ENCODE measurements at regions not wholly inside any gene's neighbourhood (a gene's known extent, or its start where the extent isn't known, plus 50 kb on each side); places are given as distances from the start of the nearest gene placed in this dataset.
"Not testable (repeated sequence)": the region's sequence is repeated elsewhere in the genome, so short reads cannot be mapped to it uniquely, and the experiment has no call there.

- dilution Hi-C loops (cut with HindIII; ENCODE audit: low sequenced_read_pairs, unreplicated experiment); H4K5ac ChIP-seq (ENCODE audit: low read depth, low read length); intact Hi-C loops (cut with micrococcal nuclease); H3K9me3 ChIP-seq (ENCODE audit: control insufficient read depth, insufficient read depth, low read length); H2AK9ac ChIP-seq (replicated peaks; ENCODE audit: low read depth, low read length, poor library complexity); H4K8ac ChIP-seq (ENCODE audit: low read depth in 2 of 2, low read length in 2 of 2); H3K56ac ChIP-seq (ENCODE audit: extremely low read depth, insufficient read depth, low read length); H3K4ac ChIP-seq (ENCODE audit: low read depth, low read length); H2BK15ac ChIP-seq (ENCODE audit: low read depth, low read length); CTCF ChIA-PET; BruUV-seq (replicated peaks); H2BK5ac ChIP-seq (ENCODE audit: low read depth, low read length, poor library complexity, severe bottlenecking); H3K36me3 ChIP-seq (ENCODE audit: control insufficient read depth, insufficient read depth, low read length); ATAC-seq (ENCODE audit: low read depth); H2BK120ac ChIP-seq (ENCODE audit: low read depth, low read length); H3K18ac ChIP-seq (ENCODE audit: low read depth, low read length); H3K27me3 ChIP-seq (ENCODE audit: control insufficient read depth, insufficient read depth, low read length); H2AK5ac ChIP-seq (ENCODE audit: low read depth, low read length); H3K14ac ChIP-seq (replicated peaks; ENCODE audit: low read depth, low read length); H2BK20ac ChIP-seq (ENCODE audit: low read depth, low read length); H3K4me3 ChIP-seq (ENCODE audit: insufficient read depth, low read depth, low read length); DNase-seq; H3K9ac ChIP-seq (ENCODE audit: low read depth, low read length); H3K23ac ChIP-seq (ENCODE audit: low read depth, low read length); in situ Hi-C loops (cut with MboI; ENCODE audit: low sequenced_read_pairs); H4K91ac ChIP-seq (ENCODE audit: insufficient read depth, low read depth, low read length); H3K4me1 ChIP-seq (ENCODE audit: control insufficient read depth, insufficient read depth, low read length); POLR2A ChIA-PET (ENCODE audit: unreplicated experiment); H3K27ac ChIP-seq (ENCODE audit: insufficient read depth, low read length); H3K9me1 ChIP-seq (ENCODE audit: insufficient read depth, low read length); H2AFZ ChIP-seq (replicated peaks; ENCODE audit: low read length, poor library complexity); H3K4me2 ChIP-seq (ENCODE audit: low read depth, low read length): not testable (repeated sequence)
- WGBS, 2 experiments (ENCODE audit: extremely low coverage in 2 of 2, insufficient read length in 1 of 2) = no CpG with 5 or more reads among the region's 5 CpGs
- peaks cover 19% of the 10 kb centered on the region for H4K20me1 ChIP-seq (ENCODE audit: insufficient read depth, low read length)
- H3K79me1 ChIP-seq (ENCODE audit: low read depth in 1 of 2, low read length in 2 of 2) = peaks cover 4 to 27% of the 10 kb centered on the region in 2 experiments; a peak in 2 of 4 replicates
Observed at GRCh38 chr2:111373989-111374388, 253.3 kb downstream of the BCL2L11 start.

DNA sequence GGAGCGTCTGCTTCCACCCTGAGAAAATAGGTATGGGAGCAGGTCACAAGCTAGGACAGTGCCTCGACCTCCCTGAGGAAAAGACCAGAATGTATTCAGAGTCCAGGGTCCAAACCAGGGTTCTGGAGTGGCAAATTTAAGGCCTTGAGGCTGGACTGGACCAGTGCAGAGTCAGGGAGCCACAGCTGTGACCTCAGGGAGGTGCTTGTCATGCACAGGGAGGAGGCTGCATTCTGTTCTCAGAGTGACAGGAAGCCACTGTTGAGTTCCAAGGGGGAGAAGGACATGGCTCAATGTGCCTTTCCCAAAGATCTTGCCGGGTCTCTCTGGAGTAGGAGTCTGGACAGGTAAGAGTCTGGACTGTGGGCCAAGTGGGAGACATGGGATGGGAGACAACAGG lies 254.0 kb downstream of the BCL2L11 start:
- H2AK5ac ChIP-seq (ENCODE audit: low read depth, low read length); dilution Hi-C loops (cut with HindIII; ENCODE audit: low sequenced_read_pairs, unreplicated experiment); H3K9me1 ChIP-seq (ENCODE audit: insufficient read depth, low read length); H4K91ac ChIP-seq (ENCODE audit: insufficient read depth, low read depth, low read length); POLR2A ChIA-PET (ENCODE audit: unreplicated experiment); H3K23ac ChIP-seq (ENCODE audit: low read depth, low read length); H2BK20ac ChIP-seq (ENCODE audit: low read depth, low read length); H3K4ac ChIP-seq (ENCODE audit: low read depth, low read length); CTCF ChIA-PET; BruUV-seq (replicated peaks); H4K8ac ChIP-seq (ENCODE audit: low read depth in 2 of 2, low read length in 2 of 2); H2AK9ac ChIP-seq (replicated peaks; ENCODE audit: low read depth, low read length, poor library complexity); in situ Hi-C loops (cut with MboI; ENCODE audit: low sequenced_read_pairs); H2BK15ac ChIP-seq (ENCODE audit: low read depth, low read length); H2AFZ ChIP-seq (replicated peaks; ENCODE audit: low read length, poor library complexity); intact Hi-C loops (cut with micrococcal nuclease); ATAC-seq (ENCODE audit: low read depth); H2BK5ac ChIP-seq (ENCODE audit: low read depth, low read length, poor library complexity, severe bottlenecking); H3K18ac ChIP-seq (ENCODE audit: low read depth, low read length); H3K27me3 ChIP-seq (ENCODE audit: control insufficient read depth, insufficient read depth, low read length); H3K14ac ChIP-seq (replicated peaks; ENCODE audit: low read depth, low read length); H2BK120ac ChIP-seq (ENCODE audit: low read depth, low read length); H3K9ac ChIP-seq (ENCODE audit: low read depth, low read length); DNase-seq; H3K9me3 ChIP-seq (ENCODE audit: control insufficient read depth, insufficient read depth, low read length); H3K56ac ChIP-seq (ENCODE audit: extremely low read depth, insufficient read depth, low read length); H3K4me3 ChIP-seq (ENCODE audit: insufficient read depth, low read depth, low read length); H3K36me3 ChIP-seq (ENCODE audit: control insufficient read depth, insufficient read depth, low read length); H3K4me2 ChIP-seq (ENCODE audit: low read depth, low read length); H3K27ac ChIP-seq (ENCODE audit: insufficient read depth, low read length); H4K5ac ChIP-seq (ENCODE audit: low read depth, low read length); H3K4me1 ChIP-seq (ENCODE audit: control insufficient read depth, insufficient read depth, low read length): not testable (repeated sequence)
- Histone ChIP-seq H3K79me1 (ENCODE audit: low read depth in 1 of 2, low read length in 2 of 2) (peaks cover 4 to 21% of the 10 kb centered on the region in 2 experiments; a peak in 2 of 4 replicates), H4K20me1 (ENCODE audit: insufficient read depth, low read length) (peaks cover 14% of the 10 kb centered on the region)
- WGBS, 2 experiments (ENCODE audit: extremely low coverage in 2 of 2, insufficient read length in 1 of 2) = no CpG with 5 or more reads among the region's 3 CpGs
